Fibroblast of skin of right quadriceps (primary cell): ENCODE measurements at regions not wholly inside any gene's neighbourhood (a gene's known extent, or its start where the extent isn't known, plus 50 kb on each side); places are given as distances from the start of the nearest gene placed in this dataset.

Experiments
- DNase-seq: peaks from one replicate; pipeline ENCODE4 v3.0.0-alpha.2; 2013

DNA sequence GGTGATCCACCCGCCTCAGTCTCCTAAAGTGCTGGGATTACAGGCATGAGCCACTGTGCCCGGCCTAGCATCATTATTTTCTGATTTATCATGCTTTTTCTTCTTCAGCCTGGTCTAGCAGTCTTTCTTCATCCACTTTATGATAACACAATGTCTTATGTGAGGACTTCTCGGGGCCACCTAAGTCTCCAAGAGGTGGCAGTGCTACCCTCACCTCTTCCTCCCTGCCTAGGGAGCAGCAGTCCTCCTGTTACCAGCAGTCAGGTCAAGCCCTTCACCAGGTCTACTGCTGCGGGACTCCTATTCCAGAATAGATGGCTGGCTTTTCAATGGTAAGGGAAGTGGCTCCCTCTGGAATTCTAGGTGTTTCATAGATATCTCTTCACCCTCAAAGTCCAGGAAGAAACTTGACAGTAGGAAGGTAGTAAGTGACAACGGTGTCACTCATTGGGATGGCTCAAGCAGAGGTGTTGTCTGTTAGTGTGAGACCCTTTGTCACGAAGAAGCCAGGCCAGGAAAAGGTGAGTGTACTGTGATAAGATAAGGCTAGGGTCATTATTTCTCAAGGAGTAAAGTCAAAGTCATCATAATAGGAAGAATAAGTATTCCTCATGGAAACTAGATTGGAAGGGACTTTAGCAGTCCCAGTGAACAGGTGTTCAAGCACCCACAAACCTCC lies 164.0 kb downstream of the KLF5 start:
- DNase-seq = no peak

GRCh38 chr13:73220966-73221720 lies 162.3 kb downstream of the KLF5 start:
- no peak for DNase-seq

GRCh38 chr13:73218181-73218580 lies 159.4 kb downstream of the KLF5 start:
- no peak for DNase-seq

- DNase-seq = peak; percentile 95
Measured at GRCh38 chr13:73216381-73216831, 157.6 kb downstream of the KLF5 start.

GRCh38 chr13:73215823-73216222 lies 157.0 kb downstream of the KLF5 start:
- DNase-seq = peak; percentile 95

- DNase-seq = no peak
Measured at GRCh38 chr13:73212482-73212881, 153.7 kb downstream of the KLF5 start.

- no peak for DNase-seq
Measured at GRCh38 chr13:73210218-73210883, 151.5 kb downstream of the KLF5 start.

DNA sequence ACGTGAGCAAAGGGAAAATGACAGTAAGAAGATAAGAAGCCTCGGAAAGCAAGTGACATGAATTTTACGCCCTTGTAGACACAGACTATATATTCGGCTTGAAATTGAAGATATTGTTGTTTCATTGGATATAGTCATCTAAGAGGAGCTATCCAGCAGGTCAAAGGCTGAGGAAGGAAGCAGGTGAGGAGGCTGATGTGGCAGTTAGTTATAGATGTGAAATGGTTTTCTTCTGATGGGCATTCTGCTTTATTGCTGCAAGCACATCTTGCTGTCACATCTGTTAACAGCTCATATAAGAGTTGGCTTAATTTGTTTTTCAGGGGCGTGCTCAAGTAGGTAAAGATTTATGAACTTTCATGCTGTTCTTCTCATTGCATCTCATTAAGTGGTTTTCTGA lies 146.1 kb downstream of the KLF5 start:
- no peak for DNase-seq

DNA sequence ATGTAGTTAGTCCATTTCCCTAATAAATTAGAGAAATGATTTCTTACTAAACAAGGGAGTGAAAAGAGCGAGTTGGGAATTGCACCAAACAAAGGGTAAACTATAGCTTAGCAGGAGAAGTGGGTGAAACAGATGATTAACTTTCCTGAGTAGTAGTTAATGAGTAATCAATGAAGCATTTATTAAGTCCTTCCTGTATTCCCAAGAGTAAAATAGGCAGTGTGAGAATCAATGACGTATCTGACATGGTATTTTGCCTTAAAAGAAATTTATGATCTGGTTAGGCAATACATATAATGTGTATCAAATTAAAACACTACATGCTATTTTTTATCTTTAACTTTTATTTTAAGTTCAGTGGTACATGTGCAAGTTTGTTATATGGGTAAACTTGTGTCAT lies 142.8 kb downstream of the KLF5 start:
- peak; percentile 79 for DNase-seq

- peak; percentile 94 for DNase-seq
Measured at GRCh38 chr13:73198991-73199411, 140.2 kb downstream of the KLF5 start.

- no peak for DNase-seq
Measured at GRCh38 chr13:73195091-73195490, 136.3 kb downstream of the KLF5 start.

DNA sequence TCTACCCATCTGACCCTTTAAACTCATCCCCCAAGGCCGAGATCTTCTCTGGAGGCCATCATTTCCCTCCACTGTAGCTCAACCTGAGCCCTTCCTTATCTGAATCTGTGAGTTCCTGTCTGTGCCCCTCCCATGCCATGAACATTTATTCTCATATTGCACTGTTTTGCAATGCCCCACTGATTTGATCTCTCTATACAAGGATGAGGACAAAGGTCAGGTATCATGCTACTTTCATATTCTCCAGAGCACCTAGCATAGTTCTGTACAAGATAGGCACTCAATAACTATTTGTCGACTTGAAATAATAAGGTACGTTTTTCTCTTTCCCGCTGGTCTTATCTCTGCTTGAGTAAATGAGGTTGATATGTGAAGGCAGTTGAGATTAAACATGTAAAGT lies 135.5 kb downstream of the KLF5 start:
- no peak for DNase-seq

DNA sequence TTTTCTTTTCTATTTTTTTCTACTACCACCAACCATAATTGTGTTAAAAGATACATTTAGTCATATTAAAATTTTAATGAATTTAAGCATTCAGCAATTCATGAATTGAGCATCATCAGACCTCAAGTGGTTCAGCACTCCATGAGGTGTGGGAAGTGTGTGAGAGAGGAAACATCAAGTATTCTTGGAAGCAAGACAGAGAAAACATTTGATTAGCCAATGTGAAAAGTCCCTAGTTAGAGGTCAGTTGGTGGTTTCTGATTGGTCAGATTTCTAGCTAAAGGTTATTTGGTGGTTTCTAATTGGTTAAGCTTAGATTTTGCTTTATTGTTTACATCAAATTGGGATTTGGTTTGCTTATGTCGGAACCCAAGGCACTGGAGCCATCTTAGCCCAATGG lies 134.7 kb downstream of the KLF5 start:
- DNase-seq = no peak

- no peak for DNase-seq
Measured at GRCh38 chr13:73190477-73190876, 131.7 kb downstream of the KLF5 start.

DNA sequence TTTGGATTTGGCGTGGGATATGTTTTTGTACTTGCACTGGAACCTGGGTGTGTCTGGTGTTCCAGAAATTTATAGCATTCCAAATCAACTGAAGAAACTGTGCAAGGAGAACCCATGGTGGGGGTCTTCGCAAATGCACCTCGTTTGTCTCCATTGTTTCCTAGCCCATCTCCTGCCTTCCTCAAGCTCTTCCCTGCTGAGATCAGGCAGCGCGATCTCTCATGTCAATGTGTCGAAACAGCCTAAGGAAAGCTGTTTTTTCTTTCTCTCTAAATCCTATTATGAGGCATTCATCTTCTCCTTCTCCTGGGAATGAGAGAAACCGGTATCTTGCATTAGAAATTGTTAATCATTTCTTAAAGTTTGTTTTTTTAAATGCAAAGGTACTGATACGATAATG lies 131.0 kb downstream of the KLF5 start:
- DNase-seq = no peak

DNA sequence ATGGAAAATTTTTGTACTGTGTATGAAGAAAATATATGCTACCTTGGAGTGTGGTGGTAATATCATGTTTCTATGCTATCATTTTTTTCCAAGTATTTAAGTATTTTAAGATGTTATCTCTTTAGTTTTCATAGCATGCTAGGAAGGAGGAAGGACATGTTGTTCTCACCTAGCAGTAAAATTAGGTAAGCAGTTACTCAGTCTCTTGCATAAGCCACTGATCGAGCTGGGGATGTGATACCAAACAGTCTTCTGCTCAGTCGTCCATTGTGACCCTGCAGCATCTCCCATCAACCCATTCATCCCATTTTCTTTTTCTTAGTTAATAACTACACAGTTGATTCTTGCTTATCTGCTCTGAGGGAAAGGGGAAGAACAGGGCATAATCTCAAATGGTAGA lies 130.6 kb downstream of the KLF5 start:
- no peak for DNase-seq

GRCh38 chr13:73187106-73187505 lies 128.3 kb downstream of the KLF5 start:
- no peak for DNase-seq

- DNase-seq = no peak
Measured at GRCh38 chr13:73179650-73180274, 121.0 kb downstream of the KLF5 start.

DNA sequence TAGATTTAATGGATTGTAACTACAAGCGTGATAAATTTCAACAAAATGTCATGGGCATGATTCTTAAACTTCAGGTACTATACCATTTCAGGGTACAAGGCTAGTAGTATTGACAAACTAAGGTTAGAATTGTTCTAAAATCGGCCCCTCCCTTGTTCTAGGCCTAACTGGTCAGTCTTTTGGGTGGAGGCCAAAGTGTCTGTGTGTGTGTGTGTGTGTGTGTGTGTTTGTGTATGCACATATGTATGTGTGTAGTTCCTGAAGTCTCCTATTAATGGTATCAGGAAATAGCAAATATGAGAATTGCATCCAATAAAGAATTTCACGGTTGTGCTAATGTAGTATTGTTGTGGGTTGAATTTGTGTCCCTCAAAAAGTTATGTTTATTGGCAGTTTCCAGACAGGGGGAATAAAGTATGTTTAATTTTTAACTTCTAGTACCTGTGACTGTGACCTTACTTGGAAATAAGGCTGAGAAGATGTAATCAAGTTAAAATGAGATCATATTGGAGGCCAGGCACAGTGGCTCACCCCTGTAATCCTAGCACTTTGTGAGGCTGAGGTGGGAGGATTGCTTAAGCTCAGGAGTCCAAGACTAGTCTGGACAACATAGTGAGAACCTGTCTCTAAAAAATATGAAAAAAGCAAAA lies 119.2 kb downstream of the KLF5 start:
- no peak for DNase-seq

- DNase-seq = no peak
Measured at GRCh38 chr13:73177017-73177416, 118.2 kb downstream of the KLF5 start.

GRCh38 chr13:73174521-73175010 lies 115.8 kb downstream of the KLF5 start:
- DNase-seq = no peak

- no peak for DNase-seq
Measured at GRCh38 chr13:73173279-73173811, 114.5 kb downstream of the KLF5 start.
